Body of pancreas (tissue), 4 donors: ENCODE measurements at regions not wholly inside any gene's neighbourhood (a gene's known extent, or its start where the extent isn't known, plus 50 kb on each side); places are given as distances from the start of the nearest gene placed in this dataset.

Experiments used
- ATAC-seq: fragments of 150-250 bp; one replicate; pipeline ENCODE4 v1.9.1; 2016
- DNase-seq, 4 donors: peaks; one replicate each; pipeline ENCODE4 v3.0.0-alpha.2; 2019
- H3K27ac ChIP-seq, 4 donors: fragments of 200-600 bp; sonication (generic); 1 replicate in 3 of 4; 2 replicates in 1 of 4; pipeline versions ENCODE4 v1.5.1 to v1.6.1; 2016 to 2019; ENCODE audit warnings: mild to moderate bottlenecking in 1 of 4, mixed read lengths in 1 of 4, moderate library complexity in 1 of 4
- H3K27me3 ChIP-seq, 2 donors: fragments of 200-600 bp; sonication (generic); one replicate each; pipeline ENCODE4 v1.6.0; 2016; ENCODE audit warnings: mild to moderate bottlenecking in 1 of 2
- H3K36me3 ChIP-seq, 2 donors: fragments of 200-600 bp; sonication (generic); replicated peaks in 1 of 2; 2 replicates each; pipeline ENCODE4 v1.5.1; 2016; ENCODE audit warnings: low read depth in 2 of 2; ENCODE audit not compliant: insufficient read depth in 1 of 2
- H3K4me1 ChIP-seq: fragments of 200-600 bp; sonication (generic); one replicate; pipeline ENCODE4 v1.6.0; 2016
- H3K4me3 ChIP-seq, 2 donors: fragments of 200-600 bp; sonication (generic); 1 replicate in 1 of 2; 2 replicates in 1 of 2; pipeline ENCODE4 v1.5.1; 2016 to 2019
- H3K9me3 ChIP-seq, 3 donors: fragments of 200-600 bp; sonication (generic); 1 replicate in 2 of 3; 2 replicates in 1 of 3; pipeline ENCODE4 v1.5.1; 2016
- POLR2A ChIP-seq, 3 donors: fragments of 450-650 bp; IDR thresholded peaks; one replicate each; pipeline ENCODE4 v1.6.1; 2016; ENCODE audit warnings: antibody characterized with exemption in 3 of 3, mild to moderate bottlenecking in 2 of 3
- WGBS, 2 donors: methylation state at CpG; one replicate each; pipeline ENCODE4 v1.1.5; 2017; 5-methylcytosine and 5-hydroxymethylcytosine counted together
- intact Hi-C: fragments of 100-400 bp; cut with DNase I; formaldehyde crosslinking; loops from one replicate; pipeline ENCODE4 v1.15.1; 2023
- TF ChIP-seq, protein P1 (sequence below), 7 experiments: fragments of 450-650 bp in 4 of 7; fragments of 200-600 bp in 3 of 7; sonication (generic) in 3 of 7; IDR thresholded peaks; one replicate each; pipeline ENCODE4 v1.5.1; 2016 to 2019; ENCODE audit warnings: antibody characterized with exemption in 7 of 7

- Histone ChIP-seq H3K4me3 (no peak overlapping the region), H3K27ac (no peak overlapping the region), H3K9me3 (no peaks in the 10 kb centered on the region), H3K27me3 (no peaks in the 10 kb centered on the region), H3K36me3 (no peaks in the 10 kb centered on the region), H3K4me1 (no peaks in the 10 kb centered on the region)
- TF ChIP-seq, protein P1, sequence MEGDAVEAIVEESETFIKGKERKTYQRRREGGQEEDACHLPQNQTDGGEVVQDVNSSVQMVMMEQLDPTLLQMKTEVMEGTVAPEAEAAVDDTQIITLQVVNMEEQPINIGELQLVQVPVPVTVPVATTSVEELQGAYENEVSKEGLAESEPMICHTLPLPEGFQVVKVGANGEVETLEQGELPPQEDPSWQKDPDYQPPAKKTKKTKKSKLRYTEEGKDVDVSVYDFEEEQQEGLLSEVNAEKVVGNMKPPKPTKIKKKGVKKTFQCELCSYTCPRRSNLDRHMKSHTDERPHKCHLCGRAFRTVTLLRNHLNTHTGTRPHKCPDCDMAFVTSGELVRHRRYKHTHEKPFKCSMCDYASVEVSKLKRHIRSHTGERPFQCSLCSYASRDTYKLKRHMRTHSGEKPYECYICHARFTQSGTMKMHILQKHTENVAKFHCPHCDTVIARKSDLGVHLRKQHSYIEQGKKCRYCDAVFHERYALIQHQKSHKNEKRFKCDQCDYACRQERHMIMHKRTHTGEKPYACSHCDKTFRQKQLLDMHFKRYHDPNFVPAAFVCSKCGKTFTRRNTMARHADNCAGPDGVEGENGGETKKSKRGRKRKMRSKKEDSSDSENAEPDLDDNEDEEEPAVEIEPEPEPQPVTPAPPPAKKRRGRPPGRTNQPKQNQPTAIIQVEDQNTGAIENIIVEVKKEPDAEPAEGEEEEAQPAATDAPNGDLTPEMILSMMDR (IDR thresholded peaks at IDR 0.05), result no peak
- DNase-seq (no peak), ATAC-seq (no peak)
- intact Hi-C loops, result no loop called here
Observed at GRCh38 chr12:85741046-85741445, 95.2 kb downstream of the RASSF9 start.

GRCh38 chr12:85747941-85748495 is 88.2 kb downstream of the RASSF9 start:
- no peaks in the 10 kb centered on the region for H3K36me3 ChIP-seq
- no peaks in the 10 kb centered on the region for H3K9me3 ChIP-seq
- DNase-seq (no peak), ATAC-seq (no peak)
- intact Hi-C loops, result no loop called here
- H3K4me3 ChIP-seq, result no peak overlapping the region
- 43 to 52% methylated on average over 3 of the region's 3 CpGs for WGBS, 2 donors
- H3K27ac ChIP-seq, result no peak overlapping the region
- no peaks in the 10 kb centered on the region for H3K27me3 ChIP-seq
- no peaks in the 10 kb centered on the region for H3K4me1 ChIP-seq
- no peak for TF ChIP-seq POLR2A (IDR thresholded peaks at IDR 0.05)
- TF ChIP-seq, protein P1 (IDR thresholded peaks at IDR 0.05), result no peak
